IMR-90 (cell line): ENCODE measurements at regions not wholly inside any gene's neighbourhood (a gene's known extent, or its start where the extent isn't known, plus 50 kb on each side); places are given as distances from the start of the nearest gene placed in this dataset.

Experiments used
- ATAC-seq: fragments of 200-7000 bp; cut with Tn5 transposase; 2 replicates; pipeline ENCODE4 v1.9.1; 2020; ENCODE audit warnings: low read depth, mild to moderate bottlenecking, moderate library complexity
- BruUV-seq: library from RNA; stranded (reverse); fragments of 400-500 nt; replicated peaks from 2 replicates; lab custom pipeline; 2021; lab: Mats Ljungman, UMichigan
- CTCF ChIA-PET: fragments of 300-600 bp; formaldehyde crosslinking; extraction: SDS; loops from one replicate; lab custom pipeline; 2021; ENCODE audit warnings: antibody characterized with exemption; lab: Yijun Ruan, JAX
- POLR2A ChIA-PET: fragments of 300-600 bp; sonication (Branson Sonifier 250); formaldehyde crosslinking; loops from one replicate; lab custom pipeline; 2022; ENCODE audit warnings: antibody characterized with exemption; ENCODE audit not compliant: unreplicated experiment; lab: Charles Lee
- DNase-seq: peaks from one replicate; pipeline ENCODE4 v3.0.0; 2013
- H2AFZ ChIP-seq: replicated peaks from 2 replicates; pipeline ENCODE3; 2013; ENCODE audit warnings: low read length, mild to moderate bottlenecking; ENCODE audit not compliant: poor library complexity
- H2AK5ac ChIP-seq: 2 replicates; pipeline ENCODE4 v1.6.1; 2013; ENCODE audit warnings: low read depth, low read length, inconsistent platforms
- H2AK9ac ChIP-seq: replicated peaks from 2 replicates; pipeline ENCODE3; 2013; ENCODE audit warnings: mild to moderate bottlenecking, low read depth, low read length, moderate library complexity; ENCODE audit not compliant: poor library complexity
- H2BK120ac ChIP-seq: 2 replicates; pipeline ENCODE4 v1.6.1; 2013; ENCODE audit warnings: low read depth, low read length, inconsistent platforms
- H2BK15ac ChIP-seq: 3 replicates; pipeline ENCODE4 v1.6.1; 2013; ENCODE audit warnings: low read depth, low read length, inconsistent platforms
- H2BK20ac ChIP-seq: 2 replicates; pipeline ENCODE4 v1.6.1; 2013; ENCODE audit warnings: low read depth, mild to moderate bottlenecking, inconsistent platforms, low read length, moderate library complexity
- H2BK5ac ChIP-seq: 2 replicates; pipeline ENCODE4 v1.6.1; 2013; ENCODE audit warnings: mild to moderate bottlenecking, low read depth, low read length, inconsistent platforms; ENCODE audit not compliant: poor library complexity, severe bottlenecking
- H3K14ac ChIP-seq: replicated peaks from 2 replicates; pipeline ENCODE4 v1.6.1; 2013; ENCODE audit warnings: low read depth, low read length, inconsistent platforms
- H3K18ac ChIP-seq: 2 replicates; pipeline ENCODE4 v1.6.1; 2013; ENCODE audit warnings: low read depth, low read length, control low read depth
- H3K23ac ChIP-seq: 2 replicates; pipeline ENCODE4 v1.6.1; 2013; ENCODE audit warnings: low read depth, low read length, inconsistent platforms
- H3K27ac ChIP-seq: 2 replicates; pipeline ENCODE4 v1.5.1; 2013; ENCODE audit warnings: mild to moderate bottlenecking, control low read depth, low read length; ENCODE audit not compliant: insufficient read depth
- H3K27me3 ChIP-seq: 2 replicates; pipeline ENCODE4 v1.6.1; 2013; ENCODE audit warnings: low read length; ENCODE audit not compliant: control insufficient read depth, insufficient read depth
- H3K36me3 ChIP-seq: 2 replicates; pipeline ENCODE4 v1.6.1; 2013; ENCODE audit warnings: low read length, mixed read lengths; ENCODE audit not compliant: control insufficient read depth, insufficient read depth
- H3K4ac ChIP-seq: 2 replicates; pipeline ENCODE4 v1.6.1; 2013; ENCODE audit warnings: low read depth, low read length, inconsistent platforms
- H3K4me1 ChIP-seq: 2 replicates; pipeline ENCODE4 v1.6.1; 2013; ENCODE audit warnings: low read length, mixed read lengths; ENCODE audit not compliant: control insufficient read depth, insufficient read depth
- H3K4me2 ChIP-seq: 2 replicates; pipeline ENCODE4 v1.6.1; 2013; ENCODE audit warnings: low read depth, mild to moderate bottlenecking, control low read depth, low read length, moderate library complexity
- H3K4me3 ChIP-seq: 2 replicates; pipeline ENCODE4 v1.5.1; 2013; ENCODE audit warnings: low read depth, mild to moderate bottlenecking, control low read depth, low read length, moderate library complexity; ENCODE audit not compliant: insufficient read depth
- H3K56ac ChIP-seq: 2 replicates; pipeline ENCODE4 v1.6.1; 2013; ENCODE audit warnings: low read length, inconsistent platforms; ENCODE audit not compliant: insufficient read depth; ENCODE audit errors: extremely low read depth
- H3K79me1 ChIP-seq, 2 experiments: 2 replicates each; pipeline ENCODE4 v1.6.1; 2013; ENCODE audit warnings: low read length in 2 of 2, inconsistent platforms in 1 of 2, low read depth in 1 of 2
- H3K9ac ChIP-seq: 2 replicates; pipeline ENCODE4 v1.6.1; 2013; ENCODE audit warnings: low read depth, low read length, control low read depth
- H3K9me1 ChIP-seq: 2 replicates; pipeline ENCODE4 v1.6.1; 2013; ENCODE audit warnings: low read length, inconsistent platforms; ENCODE audit not compliant: insufficient read depth
- H3K9me3 ChIP-seq: 2 replicates; pipeline ENCODE4 v1.6.1; 2013; ENCODE audit warnings: low read length; ENCODE audit not compliant: control insufficient read depth, insufficient read depth
- H4K20me1 ChIP-seq: 2 replicates; pipeline ENCODE4 v1.6.1; 2013; ENCODE audit warnings: low read length, inconsistent platforms; ENCODE audit not compliant: insufficient read depth
- H4K5ac ChIP-seq: 2 replicates; pipeline ENCODE4 v1.6.1; 2013; ENCODE audit warnings: mild to moderate bottlenecking, low read depth, low read length, control low read depth
- H4K8ac ChIP-seq, 2 experiments: 2 replicates each; pipeline ENCODE4 v1.6.1; 2013; ENCODE audit warnings: low read depth in 2 of 2, low read length in 2 of 2, control low read depth in 1 of 2, inconsistent platforms in 1 of 2
- H4K91ac ChIP-seq: 2 replicates; pipeline ENCODE4 v1.6.1; 2013; ENCODE audit warnings: low read depth, low read length, inconsistent platforms; ENCODE audit not compliant: insufficient read depth
- RCOR1 ChIP-seq: IDR thresholded peaks from 2 replicates; pipeline ENCODE4 v1.6.1; 2012; ENCODE audit warnings: mild to moderate bottlenecking, low read length, improper control_type of control experiment; ENCODE audit not compliant: insufficient replicate concordance
- RFX5 ChIP-seq: IDR thresholded peaks from 2 replicates; pipeline ENCODE4 v1.8.0; 2012; ENCODE audit warnings: low read depth, mild to moderate bottlenecking, low read length, moderate library complexity
- SMC3 ChIP-seq: fragments of 150-350 bp; IDR thresholded peaks from 2 replicates; pipeline ENCODE4 v1.6.1; 2016; ENCODE audit warnings: low read depth, mild to moderate bottlenecking, antibody characterized with exemption, low read length, moderate library complexity
- WGBS, 2 experiments: methylation state at CpG; one replicate each; pipeline versions ENCODE4 v1.1.5 to v1.1.7; 2013; ENCODE audit warnings: missing lambda C conversion rate in 2 of 2; ENCODE audit not compliant: insufficient read length in 1 of 2; ENCODE audit errors: extremely low coverage in 2 of 2; 5-methylcytosine and 5-hydroxymethylcytosine counted together
- dilution Hi-C: fragments of 300-500 bp; cut with HindIII; formaldehyde crosslinking; loops from one replicate; pipeline ENCODE4 v1.14.3; 2018; ENCODE audit warnings: low sequenced_read_pairs; ENCODE audit not compliant: unreplicated experiment
- in situ Hi-C: fragments of 300-500 bp; cut with MboI; formaldehyde crosslinking; loops from 3 replicates; pipeline ENCODE4 v1.14.3; 2019; ENCODE audit warnings: low sequenced_read_pairs, inconsistent platforms, mixed read lengths
- intact Hi-C: fragments of 100-400 bp; cut with micrococcal nuclease; formaldehyde crosslinking; loops from 2 replicates; pipeline ENCODE4 v1.10.0; 2022
- TF ChIP-seq, protein P1 (sequence below): fragments of 150-350 bp; IDR thresholded peaks from 2 replicates; pipeline ENCODE4 v1.6.1; 2016; ENCODE audit warnings: low read depth, mild to moderate bottlenecking, low read length, moderate library complexity, borderline replicate concordance

- intact Hi-C loops: no loop called here
- H3K27me3 ChIP-seq: no peaks in the 10 kb centered on the region
- no peak overlapping the region for H2BK120ac ChIP-seq
- H2BK20ac ChIP-seq: no peak overlapping the region
- H3K27ac ChIP-seq: no peak overlapping the region
- ChIA-PET CTCF (interaction anchor here (0.9 kb wide), 1 partner anchor 215 kb away, joined by 3 read pairs; no protein-coding TSS in a partner anchor), POLR2A (no interaction called here)
- no peak overlapping the region for H4K8ac ChIP-seq
- ATAC-seq (no peak), DNase-seq (no peak)
- no peak overlapping the region for H2AFZ ChIP-seq
- H3K9ac ChIP-seq: no peak overlapping the region
- H4K5ac ChIP-seq: no peak overlapping the region
- H2AK9ac ChIP-seq: no peak overlapping the region
- BruUV-seq: no TSS peak
- H3K79me1 ChIP-seq: no peaks in the 10 kb centered on the region
- H3K14ac ChIP-seq: no peak overlapping the region
- H3K23ac ChIP-seq: no peak overlapping the region
- dilution Hi-C loops: no loop called here
- H3K4me2 ChIP-seq: no peak overlapping the region
- H3K18ac ChIP-seq: no peak overlapping the region
- H3K9me3 ChIP-seq: no peaks in the 10 kb centered on the region
- H3K56ac ChIP-seq: no peak overlapping the region
- TF ChIP-seq RCOR1 (no peak), RFX5 (no peak), SMC3 (no peak)
- TF ChIP-seq, protein P1, sequence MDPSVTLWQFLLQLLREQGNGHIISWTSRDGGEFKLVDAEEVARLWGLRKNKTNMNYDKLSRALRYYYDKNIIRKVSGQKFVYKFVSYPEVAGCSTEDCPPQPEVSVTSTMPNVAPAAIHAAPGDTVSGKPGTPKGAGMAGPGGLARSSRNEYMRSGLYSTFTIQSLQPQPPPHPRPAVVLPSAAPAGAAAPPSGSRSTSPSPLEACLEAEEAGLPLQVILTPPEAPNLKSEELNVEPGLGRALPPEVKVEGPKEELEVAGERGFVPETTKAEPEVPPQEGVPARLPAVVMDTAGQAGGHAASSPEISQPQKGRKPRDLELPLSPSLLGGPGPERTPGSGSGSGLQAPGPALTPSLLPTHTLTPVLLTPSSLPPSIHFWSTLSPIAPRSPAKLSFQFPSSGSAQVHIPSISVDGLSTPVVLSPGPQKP: no peak
- no peaks in the 10 kb centered on the region for H3K36me3 ChIP-seq
- no peak overlapping the region for H3K4ac ChIP-seq
- H3K4me3 ChIP-seq: no peak overlapping the region
- no peak overlapping the region for H2AK5ac ChIP-seq
- no peak overlapping the region for H2BK15ac ChIP-seq
- H3K4me1 ChIP-seq: no peaks in the 10 kb centered on the region
- WGBS, 2 experiments: no CpG with 5 or more reads among the region's 2 CpGs
- H3K9me1 ChIP-seq: no peaks in the 10 kb centered on the region
- no peak overlapping the region for H4K91ac ChIP-seq
- H2BK5ac ChIP-seq: no peak overlapping the region
- no peaks in the 10 kb centered on the region for H4K20me1 ChIP-seq
- in situ Hi-C loops: no loop called here
Observed at GRCh38 chr2:12935222-12935621, 218.5 kb downstream of the TRIB2 start.
